ENCODE measurements at regions not wholly inside any gene's neighbourhood (a gene's known extent, or its start where the extent isn't known, plus 50 kb on each side); places are given as distances from the start of the nearest gene placed in this dataset.

DNA sequence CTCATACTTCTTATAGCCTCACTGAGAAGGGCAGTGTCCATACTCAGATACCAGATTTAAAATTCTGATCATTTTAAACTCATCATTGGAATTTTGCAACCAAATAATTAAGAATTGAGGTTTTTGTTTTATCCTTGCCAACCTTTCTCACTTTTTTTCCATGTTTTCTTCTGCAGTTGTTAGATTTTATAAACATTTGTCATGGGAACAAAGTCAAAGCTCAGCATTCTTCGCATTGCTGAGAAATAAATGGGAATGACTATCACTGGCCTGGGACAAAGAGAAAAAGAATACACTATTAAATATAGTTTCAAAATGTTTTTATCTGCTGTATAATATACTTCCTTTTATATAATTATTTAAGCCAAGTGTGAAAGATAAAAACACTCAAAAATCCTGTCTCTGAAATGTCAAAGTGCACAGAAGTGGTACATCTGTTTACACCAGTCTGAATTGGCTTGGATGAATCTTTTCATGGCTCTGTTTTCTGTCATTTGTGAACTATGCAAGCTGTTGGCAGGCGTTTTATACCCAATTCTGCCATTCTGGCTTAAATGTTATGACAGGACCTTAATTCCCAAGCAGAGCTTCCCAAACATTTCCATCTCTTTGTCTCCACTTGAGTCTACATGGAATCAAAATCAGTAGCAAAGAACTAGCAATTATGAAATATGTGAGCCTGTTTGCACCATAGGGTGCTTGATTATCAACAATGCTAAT is 249.3 kb upstream of the SYT4 start:
- no peak overlapping the region for H3K27ac ChIP-seq
- no peak overlapping the region for H3K4me3 ChIP-seq
- no peaks in the 10 kb centered on the region for H3K4me1 ChIP-seq (ENCODE audit: control insufficient read depth in 1 of 2, low read depth in 2 of 2)
- no peaks in the 10 kb centered on the region for H3K36me3 ChIP-seq
- H3K9me3 ChIP-seq = no peaks in the 10 kb centered on the region
- no peak for DNase-seq (ENCODE audit: low spot score)
- TF ChIP-seq, protein P1, sequence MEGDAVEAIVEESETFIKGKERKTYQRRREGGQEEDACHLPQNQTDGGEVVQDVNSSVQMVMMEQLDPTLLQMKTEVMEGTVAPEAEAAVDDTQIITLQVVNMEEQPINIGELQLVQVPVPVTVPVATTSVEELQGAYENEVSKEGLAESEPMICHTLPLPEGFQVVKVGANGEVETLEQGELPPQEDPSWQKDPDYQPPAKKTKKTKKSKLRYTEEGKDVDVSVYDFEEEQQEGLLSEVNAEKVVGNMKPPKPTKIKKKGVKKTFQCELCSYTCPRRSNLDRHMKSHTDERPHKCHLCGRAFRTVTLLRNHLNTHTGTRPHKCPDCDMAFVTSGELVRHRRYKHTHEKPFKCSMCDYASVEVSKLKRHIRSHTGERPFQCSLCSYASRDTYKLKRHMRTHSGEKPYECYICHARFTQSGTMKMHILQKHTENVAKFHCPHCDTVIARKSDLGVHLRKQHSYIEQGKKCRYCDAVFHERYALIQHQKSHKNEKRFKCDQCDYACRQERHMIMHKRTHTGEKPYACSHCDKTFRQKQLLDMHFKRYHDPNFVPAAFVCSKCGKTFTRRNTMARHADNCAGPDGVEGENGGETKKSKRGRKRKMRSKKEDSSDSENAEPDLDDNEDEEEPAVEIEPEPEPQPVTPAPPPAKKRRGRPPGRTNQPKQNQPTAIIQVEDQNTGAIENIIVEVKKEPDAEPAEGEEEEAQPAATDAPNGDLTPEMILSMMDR (IDR thresholded peaks at IDR 0.05) = no peak
- H3K27me3 ChIP-seq (replicated peaks; ENCODE audit: insufficient read depth) = no peaks in the 10 kb centered on the region
- no peak for ATAC-seq (ENCODE audit: insufficient number of reproducible peaks, low FRiP score, low read depth)

DNA sequence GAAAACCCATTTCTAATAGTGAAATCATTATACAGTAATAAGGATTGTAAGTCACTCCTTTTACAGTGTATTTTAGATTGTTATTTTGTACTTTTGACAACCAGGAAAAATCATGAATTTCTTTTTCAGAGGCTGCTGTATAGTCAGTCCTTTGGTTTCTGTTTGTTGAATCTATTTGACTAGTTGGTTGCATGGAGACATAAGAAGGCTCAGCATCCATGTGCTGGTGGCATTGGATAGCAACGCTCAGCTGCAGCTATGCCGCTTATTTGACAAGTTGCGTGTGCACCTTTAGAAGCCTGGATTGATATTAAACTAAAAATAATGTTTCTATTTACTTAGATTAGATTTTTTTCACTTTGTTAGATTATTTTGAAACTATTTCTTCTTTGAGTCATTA is 254.1 kb upstream of the SYT4 start:
- H3K4me3 ChIP-seq = no peak overlapping the region
- H3K4me1 ChIP-seq (ENCODE audit: control insufficient read depth in 1 of 2, low read depth in 2 of 2) = no peaks in the 10 kb centered on the region
- DNase-seq (ENCODE audit: low spot score) (no peak), ATAC-seq (ENCODE audit: insufficient number of reproducible peaks, low FRiP score, low read depth) (no peak)
- no peaks in the 10 kb centered on the region for H3K9me3 ChIP-seq
- no peaks in the 10 kb centered on the region for H3K27me3 ChIP-seq (replicated peaks; ENCODE audit: insufficient read depth)
- no peaks in the 10 kb centered on the region for H3K36me3 ChIP-seq
- H3K27ac ChIP-seq = no peak overlapping the region
- TF ChIP-seq, protein P1 (IDR thresholded peaks at IDR 0.05) = no peak

DNA sequence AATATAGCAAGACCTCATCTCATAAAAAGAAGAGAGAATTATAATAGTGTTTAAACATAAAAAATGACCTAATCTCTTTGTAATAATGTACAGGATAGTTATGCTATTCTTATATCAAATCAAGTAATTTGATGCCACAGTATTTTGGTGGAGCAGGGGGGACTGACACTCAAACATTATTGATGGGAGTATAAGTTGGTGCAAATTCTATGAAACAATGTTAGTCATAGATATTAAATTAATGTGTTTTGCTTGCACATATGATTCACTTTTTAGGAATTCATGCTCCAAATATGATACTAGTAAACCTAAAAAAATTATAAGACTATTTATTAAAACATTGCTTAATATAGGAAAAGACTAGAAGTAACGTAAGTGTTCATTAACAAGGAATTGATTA is 256.1 kb upstream of the SYT4 start:
- H3K9me3 ChIP-seq = no peaks in the 10 kb centered on the region
- no peaks in the 10 kb centered on the region for H3K4me1 ChIP-seq (ENCODE audit: control insufficient read depth in 1 of 2, low read depth in 2 of 2)
- TF ChIP-seq, protein P1 (IDR thresholded peaks at IDR 0.05) = no peak
- H3K27ac ChIP-seq = no peak overlapping the region
- ATAC-seq (ENCODE audit: insufficient number of reproducible peaks, low FRiP score, low read depth) (no peak), DNase-seq (ENCODE audit: low spot score) (no peak)
- no peaks in the 10 kb centered on the region for H3K36me3 ChIP-seq
- H3K27me3 ChIP-seq (replicated peaks; ENCODE audit: insufficient read depth) = no peaks in the 10 kb centered on the region
- no peak overlapping the region for H3K4me3 ChIP-seq

DNA sequence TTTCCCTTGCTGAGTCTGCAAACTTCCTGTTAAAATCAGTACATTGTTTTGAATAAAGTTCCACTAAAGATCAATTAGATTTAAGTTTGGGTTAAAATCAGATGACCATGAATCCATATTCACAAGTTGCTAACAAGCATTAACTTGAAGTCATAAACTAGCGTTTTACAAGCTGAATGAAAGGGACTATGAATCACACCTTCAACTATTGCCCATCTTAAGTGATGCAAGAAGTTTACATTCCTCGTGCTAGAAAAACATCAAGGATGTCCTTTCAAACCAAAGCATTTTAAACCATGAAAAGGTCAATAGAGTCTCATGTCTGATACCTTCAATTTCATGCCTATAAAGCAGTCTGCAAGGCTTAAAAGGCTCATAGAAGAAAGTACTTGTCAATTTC is 257.2 kb upstream of the SYT4 start:
- ATAC-seq (ENCODE audit: insufficient number of reproducible peaks, low FRiP score, low read depth) = no peak

DNA sequence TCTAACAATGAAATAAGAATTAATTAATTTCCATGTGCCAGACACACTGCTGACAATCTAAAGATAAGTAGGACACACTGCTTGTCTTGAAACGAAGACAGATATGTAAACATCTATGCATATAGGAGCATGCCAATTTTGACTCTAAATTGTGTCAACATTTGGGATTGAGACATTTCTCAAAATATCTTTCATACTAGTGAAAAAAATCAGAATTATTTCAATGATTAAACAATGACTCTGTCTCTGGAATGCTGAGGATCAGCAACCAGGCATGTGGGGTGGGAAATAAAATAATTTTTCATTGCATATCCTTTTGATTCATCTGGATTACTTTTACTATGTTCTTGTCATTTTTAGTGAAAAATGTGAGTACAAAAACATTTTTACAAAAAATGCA is 262.6 kb upstream of the SYT4 start:
- Histone ChIP-seq H3K27ac (no peak overlapping the region), H3K9me3 (no peaks in the 10 kb centered on the region), H3K27me3 (replicated peaks; ENCODE audit: insufficient read depth) (no peaks in the 10 kb centered on the region), H3K36me3 (no peaks in the 10 kb centered on the region), H3K4me3 (no peak overlapping the region), H3K4me1 (ENCODE audit: control insufficient read depth in 1 of 2, low read depth in 2 of 2) (no peaks in the 10 kb centered on the region)
- DNase-seq (ENCODE audit: low spot score) = no peak
- no peak for ATAC-seq (ENCODE audit: insufficient number of reproducible peaks, low FRiP score, low read depth)
- TF ChIP-seq, protein P1 (IDR thresholded peaks at IDR 0.05) = no peak

More for the DNA sequence above, 257.2 kb upstream of the SYT4 start:
- Histone ChIP-seq H3K36me3 (no peaks in the 10 kb centered on the region), H3K9me3 (no peaks in the 10 kb centered on the region), H3K4me3 (no peak overlapping the region), H3K27me3 (replicated peaks; ENCODE audit: insufficient read depth) (no peaks in the 10 kb centered on the region), H3K4me1 (ENCODE audit: control insufficient read depth in 1 of 2, low read depth in 2 of 2) (no peaks in the 10 kb centered on the region), H3K27ac (no peak overlapping the region)
- DNase-seq (ENCODE audit: low spot score) = no peak
- TF ChIP-seq, protein P1 (IDR thresholded peaks at IDR 0.05) = no peak

All from thoracic aorta (tissue), 2 donors.